ENCODE measurements at regions not wholly inside any gene's neighbourhood (a gene's known extent, or its start where the extent isn't known, plus 50 kb on each side); places are given as distances from the start of the nearest gene placed in this dataset.

DNA sequence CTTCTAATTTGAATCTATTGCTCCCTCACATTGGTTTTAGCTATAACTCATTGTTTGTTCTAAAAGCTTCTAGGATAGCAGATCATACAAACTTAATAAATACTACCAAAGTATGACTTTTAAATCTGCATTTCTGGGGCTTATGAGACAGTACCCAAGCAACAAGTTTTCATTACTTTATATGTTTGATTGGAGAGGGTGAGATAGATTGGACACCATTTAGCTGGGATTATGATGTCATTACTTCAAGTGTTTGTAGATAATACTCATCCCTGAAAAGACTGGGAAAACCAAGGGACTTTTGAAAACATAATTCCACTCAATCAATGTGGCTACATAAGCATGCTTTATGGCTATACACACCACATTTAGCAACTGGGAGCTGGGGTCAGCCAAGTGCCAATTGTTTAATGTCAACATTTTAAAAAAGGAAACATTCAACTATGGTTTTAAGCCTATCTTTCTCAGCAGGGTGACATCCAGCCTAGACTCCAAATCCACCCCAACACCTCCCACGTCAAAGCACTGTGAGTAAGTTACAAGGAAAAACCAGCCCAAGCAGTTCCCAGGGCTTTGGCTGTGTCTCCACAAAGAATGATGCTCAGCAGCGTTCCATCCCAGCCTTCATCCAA lies 119.9 kb downstream of the ETAA1 start:
- TF ChIP-seq, protein P1, sequence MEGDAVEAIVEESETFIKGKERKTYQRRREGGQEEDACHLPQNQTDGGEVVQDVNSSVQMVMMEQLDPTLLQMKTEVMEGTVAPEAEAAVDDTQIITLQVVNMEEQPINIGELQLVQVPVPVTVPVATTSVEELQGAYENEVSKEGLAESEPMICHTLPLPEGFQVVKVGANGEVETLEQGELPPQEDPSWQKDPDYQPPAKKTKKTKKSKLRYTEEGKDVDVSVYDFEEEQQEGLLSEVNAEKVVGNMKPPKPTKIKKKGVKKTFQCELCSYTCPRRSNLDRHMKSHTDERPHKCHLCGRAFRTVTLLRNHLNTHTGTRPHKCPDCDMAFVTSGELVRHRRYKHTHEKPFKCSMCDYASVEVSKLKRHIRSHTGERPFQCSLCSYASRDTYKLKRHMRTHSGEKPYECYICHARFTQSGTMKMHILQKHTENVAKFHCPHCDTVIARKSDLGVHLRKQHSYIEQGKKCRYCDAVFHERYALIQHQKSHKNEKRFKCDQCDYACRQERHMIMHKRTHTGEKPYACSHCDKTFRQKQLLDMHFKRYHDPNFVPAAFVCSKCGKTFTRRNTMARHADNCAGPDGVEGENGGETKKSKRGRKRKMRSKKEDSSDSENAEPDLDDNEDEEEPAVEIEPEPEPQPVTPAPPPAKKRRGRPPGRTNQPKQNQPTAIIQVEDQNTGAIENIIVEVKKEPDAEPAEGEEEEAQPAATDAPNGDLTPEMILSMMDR (IDR thresholded peaks at IDR 0.05; ENCODE audit: low read depth, low read length), result no peak
- DNase-seq, result no peak
- H3K4me3 ChIP-seq (ENCODE audit: low read depth, low read length), result no peak overlapping the region
- H3K9me3 ChIP-seq (ENCODE audit: severe bottlenecking), result no peaks in the 10 kb centered on the region
- no peak overlapping the region for H3K27ac ChIP-seq
- no peaks in the 10 kb centered on the region for H3K36me3 ChIP-seq
- H3K27me3 ChIP-seq (ENCODE audit: insufficient read depth, low read depth, severe bottlenecking), result peaks cover 92% of the 10 kb centered on the region

DNA sequence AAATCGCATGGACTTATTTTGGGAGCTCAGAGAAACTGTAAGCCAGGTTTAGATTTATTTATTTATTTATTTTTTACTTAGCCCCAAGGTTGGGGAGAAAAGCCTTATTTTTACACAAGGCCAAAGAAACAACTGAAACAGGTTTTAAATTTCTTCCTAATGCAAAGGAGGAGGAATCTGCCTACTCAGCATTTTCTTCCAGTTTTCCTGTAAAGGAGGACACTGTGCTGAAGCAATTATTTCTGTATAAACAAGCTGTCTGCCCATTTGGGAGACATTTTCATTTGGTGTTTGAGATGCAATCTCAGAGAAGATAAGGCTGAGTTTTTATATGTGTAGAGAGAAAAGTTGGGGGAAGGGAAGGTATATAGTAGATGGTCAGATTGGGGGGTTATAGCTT lies 125.0 kb downstream of the ETAA1 start:
- H3K36me3 ChIP-seq, result no peaks in the 10 kb centered on the region
- no peak for DNase-seq
- TF ChIP-seq, protein P1 (IDR thresholded peaks at IDR 0.05; ENCODE audit: low read depth, low read length), result no peak
- H3K27me3 ChIP-seq (ENCODE audit: insufficient read depth, low read depth, severe bottlenecking), result peaks cover 87% of the 10 kb centered on the region
- no peak overlapping the region for H3K4me3 ChIP-seq (ENCODE audit: low read depth, low read length)
- no peak overlapping the region for H3K27ac ChIP-seq
- no peaks in the 10 kb centered on the region for H3K9me3 ChIP-seq (ENCODE audit: severe bottlenecking)

DNA sequence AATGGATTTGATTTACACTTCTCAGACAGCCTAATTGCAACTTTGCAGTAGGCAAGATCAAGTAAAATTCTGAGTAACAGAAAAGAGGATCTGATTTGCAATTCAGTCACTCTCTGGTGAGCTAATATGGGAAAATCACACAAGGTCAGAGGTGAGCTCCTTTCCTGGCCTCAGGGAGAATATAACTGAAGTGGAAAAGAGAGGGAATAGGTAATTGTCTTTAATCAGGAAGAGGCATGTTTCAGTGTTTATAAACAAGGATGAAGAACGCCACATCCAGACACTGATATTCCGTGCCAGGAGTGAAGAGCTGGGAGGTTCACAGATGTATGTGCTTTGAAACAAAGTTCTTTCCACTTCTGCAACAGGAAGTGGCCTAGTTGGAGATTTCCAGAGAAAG lies 127.1 kb downstream of the ETAA1 start:
- Histone ChIP-seq H3K36me3 (no peaks in the 10 kb centered on the region), H3K4me3 (ENCODE audit: low read depth, low read length) (no peak overlapping the region), H3K9me3 (ENCODE audit: severe bottlenecking) (no peaks in the 10 kb centered on the region), H3K27me3 (ENCODE audit: insufficient read depth, low read depth, severe bottlenecking) (peaks cover 88% of the 10 kb centered on the region), H3K27ac (no peak overlapping the region)
- DNase-seq, result no peak
- TF ChIP-seq, protein P1 (IDR thresholded peaks at IDR 0.05; ENCODE audit: low read depth, low read length), result no peak

DNA sequence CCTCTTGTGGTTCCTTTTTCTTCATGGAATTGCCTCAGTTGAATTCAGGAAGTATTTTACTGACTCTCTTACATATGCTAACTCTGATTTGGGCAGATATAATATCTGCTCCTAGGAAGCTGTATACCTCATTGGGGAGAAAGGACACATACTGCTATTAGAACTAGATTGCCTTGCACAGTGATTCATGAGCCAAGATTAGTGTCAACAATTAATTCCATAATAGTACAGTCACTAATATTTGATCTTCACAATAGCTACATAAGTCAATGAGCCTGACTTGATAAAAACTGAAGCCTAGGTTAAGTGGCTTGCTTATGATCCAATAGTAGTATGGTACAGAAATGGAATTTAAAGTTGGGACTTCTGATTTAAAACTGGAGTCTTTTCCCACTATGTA lies 127.6 kb downstream of the ETAA1 start:
- H3K27me3 ChIP-seq (ENCODE audit: insufficient read depth, low read depth, severe bottlenecking), result peaks cover 85% of the 10 kb centered on the region
- no peak overlapping the region for H3K27ac ChIP-seq
- no peaks in the 10 kb centered on the region for H3K9me3 ChIP-seq (ENCODE audit: severe bottlenecking)
- no peaks in the 10 kb centered on the region for H3K36me3 ChIP-seq
- no peak for DNase-seq
- TF ChIP-seq, protein P1 (IDR thresholded peaks at IDR 0.05; ENCODE audit: low read depth, low read length), result no peak
- no peak overlapping the region for H3K4me3 ChIP-seq (ENCODE audit: low read depth, low read length)

DNA sequence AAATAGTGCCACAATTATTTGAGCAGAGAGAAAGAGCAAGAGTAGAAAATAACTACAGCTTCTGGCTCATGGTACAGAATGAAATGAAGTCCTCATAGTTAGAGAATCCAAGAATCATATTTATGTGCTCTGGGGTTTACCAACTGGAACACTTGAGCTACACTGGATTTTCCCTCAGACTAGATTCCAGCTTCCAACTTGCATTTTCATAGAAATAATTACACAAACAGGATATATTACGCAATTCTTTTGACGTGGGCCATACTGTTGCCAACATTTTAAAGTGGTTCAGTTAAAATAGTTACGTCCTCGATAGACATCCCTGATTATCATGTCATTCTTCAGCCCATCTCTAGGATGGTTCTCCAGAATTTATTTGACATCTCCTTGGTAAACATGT lies 129.2 kb downstream of the ETAA1 start:
- TF ChIP-seq, protein P1 (IDR thresholded peaks at IDR 0.05; ENCODE audit: low read depth, low read length), result no peak
- H3K4me3 ChIP-seq (ENCODE audit: low read depth, low read length), result no peak overlapping the region
- no peak for DNase-seq

DNA sequence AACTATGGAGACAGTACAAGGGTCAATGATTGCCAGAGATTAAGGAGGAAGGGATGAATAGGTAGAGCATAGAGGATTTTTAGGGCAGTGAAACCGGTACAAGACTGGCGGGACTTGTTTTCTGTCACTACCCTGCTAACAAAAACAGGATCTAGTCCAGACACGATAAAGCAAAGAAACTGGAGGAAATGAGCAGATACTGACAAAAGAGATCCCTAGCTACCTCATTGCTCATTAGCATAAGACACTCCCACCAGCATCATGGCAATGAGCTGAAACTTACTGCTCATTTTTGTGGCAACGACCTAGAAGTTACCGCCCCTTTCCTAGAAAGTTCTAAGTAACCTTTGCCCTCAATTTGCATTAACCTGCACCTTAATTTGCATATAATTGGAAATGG lies 131.2 kb downstream of the ETAA1 start:
- peaks cover 59% of the 10 kb centered on the region for H3K27me3 ChIP-seq (ENCODE audit: insufficient read depth, low read depth, severe bottlenecking)
- H3K27ac ChIP-seq, result no peak overlapping the region
- H3K9me3 ChIP-seq (ENCODE audit: severe bottlenecking), result no peaks in the 10 kb centered on the region
- DNase-seq, result no peak
- no peaks in the 10 kb centered on the region for H3K36me3 ChIP-seq
- TF ChIP-seq, protein P1 (IDR thresholded peaks at IDR 0.05; ENCODE audit: low read depth, low read length), result no peak
- H3K4me3 ChIP-seq (ENCODE audit: low read depth, low read length), result no peak overlapping the region

More for the DNA sequence above, 129.2 kb downstream of the ETAA1 start:
- Histone ChIP-seq H3K27ac (no peak overlapping the region), H3K36me3 (no peaks in the 10 kb centered on the region), H3K27me3 (ENCODE audit: insufficient read depth, low read depth, severe bottlenecking) (peaks cover 80% of the 10 kb centered on the region), H3K9me3 (ENCODE audit: severe bottlenecking) (no peaks in the 10 kb centered on the region)
